Nephron (organoid): ENCODE measurements at regions not wholly inside any gene's neighbourhood (a gene's known extent, or its start where the extent isn't known, plus 50 kb on each side); places are given as distances from the start of the nearest gene placed in this dataset.

Experiments used
- H3K27ac Mint-ChIP-seq, 3 experiments: 2 replicates each; pipeline ENCODE4 v1.8.0; 2020; ENCODE audit warnings: mixed read lengths in 3 of 3, mild to moderate bottlenecking in 2 of 3, moderate library complexity in 1 of 3
- H3K27me3 Mint-ChIP-seq: 2 replicates; pipeline ENCODE4 v1.8.0; 2021; ENCODE audit warnings: low read depth, mild to moderate bottlenecking, moderate library complexity, mixed read lengths
- H3K36me3 Mint-ChIP-seq: 2 replicates; pipeline ENCODE4 v1.8.0; 2020; ENCODE audit warnings: low read depth, mixed read lengths
- H3K4me1 Mint-ChIP-seq: 2 replicates; pipeline ENCODE4 v1.8.0; 2020; ENCODE audit warnings: mixed read lengths
- H3K4me3 Mint-ChIP-seq, 3 experiments: 2 replicates each; pipeline ENCODE4 v1.8.0; 2020; ENCODE audit warnings: mild to moderate bottlenecking in 3 of 3, mixed read lengths in 3 of 3, moderate library complexity in 2 of 3
- H3K9me3 Mint-ChIP-seq: 2 replicates; pipeline ENCODE4 v1.8.0; 2020; ENCODE audit warnings: mixed read lengths
- CTCF ChIP-seq, 3 experiments: fragments of 200-600 bp; sonication (generic); IDR thresholded peaks; one replicate each; pipeline ENCODE4 v1.5.0; 2021; ENCODE audit warnings: antibody characterized with exemption in 3 of 3; ENCODE audit not compliant: unreplicated experiment in 3 of 3

GRCh38 chr15:49751191-49751590, 130.3 kb downstream of the DTWD1 start:
- Mint-ChIP-seq H3K36me3 (no peaks in the 10 kb centered on the region), H3K27me3 (no peaks in the 10 kb centered on the region), H3K4me3 (no peak overlapping the region), H3K9me3 (peaks cover 4% of the 10 kb centered on the region), H3K27ac (peak overlapping the region in 2 of 3 experiments; percentile 56 to 83), H3K4me1 (peaks cover 30% of the 10 kb centered on the region)
- TF ChIP-seq CTCF (IDR thresholded peaks at IDR 0.05; ENCODE audit: unreplicated experiment in 3 of 3), result no peak

- Mint-ChIP-seq H3K36me3 (no peaks in the 10 kb centered on the region), H3K4me3 (no peak overlapping the region), H3K4me1 (peaks cover 30% of the 10 kb centered on the region), H3K27me3 (no peaks in the 10 kb centered on the region), H3K27ac (peak overlapping the region in 2 of 3 experiments; percentile 56 to 83), H3K9me3 (peaks cover under 1% of the 10 kb centered on the region)
- no peak for TF ChIP-seq CTCF (IDR thresholded peaks at IDR 0.05; ENCODE audit: unreplicated experiment in 3 of 3)
Observed at GRCh38 chr15:49751751-49752150, 130.9 kb downstream of the DTWD1 start.

GRCh38 chr15:49752517-49752916, 131.7 kb downstream of the DTWD1 start:
- Mint-ChIP-seq H3K36me3 (no peaks in the 10 kb centered on the region), H3K4me1 (peaks cover 28% of the 10 kb centered on the region), H3K4me3 (no peak overlapping the region), H3K27ac (peak overlapping the region in 2 of 3 experiments; percentile 32 to 83), H3K9me3 (peaks cover 5% of the 10 kb centered on the region), H3K27me3 (no peaks in the 10 kb centered on the region)
- TF ChIP-seq CTCF (IDR thresholded peaks at IDR 0.05; ENCODE audit: unreplicated experiment in 3 of 3), result no peak

GRCh38 chr15:49758456-49758855, 137.6 kb downstream of the DTWD1 start:
- peaks cover 41% of the 10 kb centered on the region for H3K9me3 Mint-ChIP-seq
- no peaks in the 10 kb centered on the region for H3K27me3 Mint-ChIP-seq
- no peak overlapping the region for H3K4me3 Mint-ChIP-seq
- no peaks in the 10 kb centered on the region for H3K4me1 Mint-ChIP-seq
- H3K36me3 Mint-ChIP-seq, result no peaks in the 10 kb centered on the region
- no peak overlapping the region for H3K27ac Mint-ChIP-seq
- no peak for TF ChIP-seq CTCF (IDR thresholded peaks at IDR 0.05; ENCODE audit: unreplicated experiment in 3 of 3)

GRCh38 chr15:49758856-49759255, 138.0 kb downstream of the DTWD1 start:
- Mint-ChIP-seq H3K4me3 (no peak overlapping the region), H3K4me1 (no peaks in the 10 kb centered on the region), H3K36me3 (no peaks in the 10 kb centered on the region), H3K9me3 (peaks cover 42% of the 10 kb centered on the region), H3K27me3 (no peaks in the 10 kb centered on the region), H3K27ac (no peak overlapping the region)
- TF ChIP-seq CTCF (IDR thresholded peaks at IDR 0.05; ENCODE audit: unreplicated experiment in 3 of 3), result no peak

GRCh38 chr15:49760749-49761148, 139.9 kb downstream of the DTWD1 start:
- Mint-ChIP-seq H3K27me3 (no peaks in the 10 kb centered on the region), H3K4me3 (no peak overlapping the region), H3K36me3 (no peaks in the 10 kb centered on the region), H3K27ac (no peak overlapping the region), H3K4me1 (no peaks in the 10 kb centered on the region), H3K9me3 (peaks cover 56% of the 10 kb centered on the region)
- no peak for TF ChIP-seq CTCF (IDR thresholded peaks at IDR 0.05; ENCODE audit: unreplicated experiment in 3 of 3)
